Loucy (cell line): ENCODE measurements at regions not wholly inside any gene's neighbourhood (a gene's known extent, or its start where the extent isn't known, plus 50 kb on each side); places are given as distances from the start of the nearest gene placed in this dataset.

ENCODE experiments used
- H2AFZ ChIP-seq: fragments of 200-600 bp; sonication (generic); 2 replicates; pipeline ENCODE4 v1.6.0; 2016; ENCODE audit warnings: antibody characterized with exemption, mild to moderate bottlenecking, low read length, moderate library complexity
- H3F3A ChIP-seq: fragments of 200-600 bp; 2 replicates; pipeline ENCODE4 v1.6.0; 2016; ENCODE audit warnings: antibody characterized with exemption, low read depth, mild to moderate bottlenecking
- H3K27me3 ChIP-seq: fragments of 200-600 bp; sonication (generic); 2 replicates; pipeline ENCODE4 v1.6.1; 2014; ENCODE audit warnings: low read length, mild to moderate bottlenecking; ENCODE audit not compliant: insufficient read depth, poor library complexity, severe bottlenecking
- H3K36me3 ChIP-seq: fragments of 200-600 bp; sonication (generic); 2 replicates; pipeline ENCODE4 v1.6.1; 2016; ENCODE audit warnings: low read length; ENCODE audit not compliant: insufficient read depth
- H3K4me1 ChIP-seq: fragments of 200-600 bp; sonication (generic); 2 replicates; pipeline ENCODE4 v1.5.1; 2014; ENCODE audit warnings: low read length, mild to moderate bottlenecking; ENCODE audit not compliant: insufficient read depth, poor library complexity, severe bottlenecking
- H3K4me2 ChIP-seq: fragments of 200-600 bp; sonication (generic); 2 replicates; pipeline ENCODE4 v1.6.0; 2014; ENCODE audit warnings: antibody characterized with exemption, low read length, low read depth, mild to moderate bottlenecking; ENCODE audit not compliant: poor library complexity, severe bottlenecking
- H3K4me3 ChIP-seq: fragments of 200-600 bp; sonication (generic); 2 replicates; pipeline ENCODE4 v1.5.1; 2014; ENCODE audit warnings: low read length, mild to moderate bottlenecking, mixed read lengths; ENCODE audit not compliant: poor library complexity, severe bottlenecking
- H3K79me2 ChIP-seq: fragments of 200-600 bp; sonication (generic); 2 replicates; pipeline ENCODE4 v1.6.1; 2014; ENCODE audit warnings: low read length; ENCODE audit not compliant: insufficient read depth
- H3K9ac ChIP-seq: fragments of 200-600 bp; sonication (generic); 2 replicates; pipeline ENCODE4 v1.6.0; 2014; ENCODE audit warnings: mild to moderate bottlenecking, low read depth, low read length, moderate library complexity; ENCODE audit not compliant: poor library complexity, severe bottlenecking
- H3K9me2 ChIP-seq: fragments of 200-600 bp; sonication (generic); replicated peaks from 2 replicates; pipeline ENCODE4 v1.6.1; 2016; ENCODE audit warnings: low read depth, low read length, mixed read lengths
- H3K9me3 ChIP-seq: fragments of 200-600 bp; sonication (generic); 2 replicates; pipeline ENCODE4 v1.6.1; 2014; ENCODE audit warnings: mild to moderate bottlenecking, antibody characterized with exemption, low read length, low read depth; ENCODE audit not compliant: insufficient read depth
- H4K20me1 ChIP-seq: fragments of 200-600 bp; sonication (generic); 2 replicates; pipeline ENCODE4 v1.6.0; 2014; ENCODE audit warnings: antibody characterized with exemption, low read length, mild to moderate bottlenecking; ENCODE audit not compliant: insufficient read depth, poor library complexity, severe bottlenecking
- EZH2phosphoT487 ChIP-seq: fragments of 200-600 bp; IDR thresholded peaks from 2 replicates; pipeline ENCODE4 v1.6.1; 2018; ENCODE audit warnings: antibody characterized with exemption, mild to moderate bottlenecking, moderate library complexity, borderline replicate concordance
- TF ChIP-seq, protein P1 (sequence below): fragments of 200-600 bp; sonication (generic); conservative IDR thresholded peaks from 2 replicates; pipeline ENCODE4 v1.5.1; 2014; ENCODE audit warnings: mild to moderate bottlenecking, antibody characterized with exemption, low read length

DNA sequence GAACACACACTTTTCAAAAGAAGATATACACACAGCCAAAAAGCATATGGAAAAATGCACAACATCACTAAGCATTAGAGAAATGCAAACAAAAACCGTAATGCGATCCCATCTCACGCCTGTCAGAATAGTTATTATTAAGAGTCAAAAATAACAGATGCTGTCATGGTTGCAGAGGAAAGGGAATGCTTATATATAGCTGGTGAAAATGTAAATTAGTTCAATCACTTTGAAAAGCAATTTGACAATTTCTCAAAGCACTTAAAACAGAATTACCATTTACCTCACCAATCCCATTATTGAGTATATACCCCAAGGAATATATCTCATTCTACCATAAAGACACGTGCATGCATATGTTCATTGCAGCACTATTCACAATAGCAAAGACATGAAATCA is 126.8 kb upstream of the MRPS30 start:
- TF ChIP-seq, protein P1, sequence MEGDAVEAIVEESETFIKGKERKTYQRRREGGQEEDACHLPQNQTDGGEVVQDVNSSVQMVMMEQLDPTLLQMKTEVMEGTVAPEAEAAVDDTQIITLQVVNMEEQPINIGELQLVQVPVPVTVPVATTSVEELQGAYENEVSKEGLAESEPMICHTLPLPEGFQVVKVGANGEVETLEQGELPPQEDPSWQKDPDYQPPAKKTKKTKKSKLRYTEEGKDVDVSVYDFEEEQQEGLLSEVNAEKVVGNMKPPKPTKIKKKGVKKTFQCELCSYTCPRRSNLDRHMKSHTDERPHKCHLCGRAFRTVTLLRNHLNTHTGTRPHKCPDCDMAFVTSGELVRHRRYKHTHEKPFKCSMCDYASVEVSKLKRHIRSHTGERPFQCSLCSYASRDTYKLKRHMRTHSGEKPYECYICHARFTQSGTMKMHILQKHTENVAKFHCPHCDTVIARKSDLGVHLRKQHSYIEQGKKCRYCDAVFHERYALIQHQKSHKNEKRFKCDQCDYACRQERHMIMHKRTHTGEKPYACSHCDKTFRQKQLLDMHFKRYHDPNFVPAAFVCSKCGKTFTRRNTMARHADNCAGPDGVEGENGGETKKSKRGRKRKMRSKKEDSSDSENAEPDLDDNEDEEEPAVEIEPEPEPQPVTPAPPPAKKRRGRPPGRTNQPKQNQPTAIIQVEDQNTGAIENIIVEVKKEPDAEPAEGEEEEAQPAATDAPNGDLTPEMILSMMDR: no peak
- no peak for TF ChIP-seq EZH2phosphoT487
- Histone ChIP-seq H3K9ac (no peak overlapping the region), H3K9me3 (peaks cover 3% of the 10 kb centered on the region; the same call in 1 of the 2 replicates), H3K36me3 (no peaks in the 10 kb centered on the region), H3K4me3 (no peak overlapping the region), H4K20me1 (no peaks in the 10 kb centered on the region), H3K9me2 (no peaks in the 10 kb centered on the region), H3F3A (no peaks in the 10 kb centered on the region), H3K79me2 (no peaks in the 10 kb centered on the region), H3K27me3 (no peaks in the 10 kb centered on the region), H2AFZ (no peak overlapping the region), H3K4me1 (no peaks in the 10 kb centered on the region), H3K4me2 (no peak overlapping the region)

- Histone ChIP-seq H3K9me2 (no peaks in the 10 kb centered on the region), H3K27me3 (no peaks in the 10 kb centered on the region)
- TF ChIP-seq, protein P1: no peak
- no peak for TF ChIP-seq EZH2phosphoT487
These were observed 129.5 kb upstream of the MRPS30 start for GRCh38 chr5:44679214-44679613.

GRCh38 chr5:44675296-44675695 is 133.5 kb upstream of the MRPS30 start:
- peaks cover 3% of the 10 kb centered on the region; the same call in 1 of the 2 replicates for H3K9me3 ChIP-seq
- H3K9ac ChIP-seq: no peak overlapping the region
- no peaks in the 10 kb centered on the region for H3K27me3 ChIP-seq
- no peak overlapping the region for H3K4me3 ChIP-seq
- no peak overlapping the region for H3K4me2 ChIP-seq
- H3F3A ChIP-seq: no peaks in the 10 kb centered on the region
- TF ChIP-seq, protein P1: no peak
- no peak for TF ChIP-seq EZH2phosphoT487
- H3K79me2 ChIP-seq: no peaks in the 10 kb centered on the region
- H2AFZ ChIP-seq: no peak overlapping the region
- no peaks in the 10 kb centered on the region for H3K36me3 ChIP-seq
- no peaks in the 10 kb centered on the region for H3K4me1 ChIP-seq
- no peaks in the 10 kb centered on the region for H4K20me1 ChIP-seq
- no peaks in the 10 kb centered on the region for H3K9me2 ChIP-seq

More at GRCh38 chr5:44679214-44679613, 129.5 kb upstream of the MRPS30 start:
- no peaks in the 10 kb centered on the region for H3F3A ChIP-seq
- no peaks in the 10 kb centered on the region for H3K79me2 ChIP-seq
- peaks cover 3% of the 10 kb centered on the region; the same call in 1 of the 2 replicates for H3K9me3 ChIP-seq
- H3K4me1 ChIP-seq: no peaks in the 10 kb centered on the region
- H3K4me3 ChIP-seq: no peak overlapping the region
- no peaks in the 10 kb centered on the region for H4K20me1 ChIP-seq
- no peak overlapping the region for H2AFZ ChIP-seq
- no peak overlapping the region for H3K4me2 ChIP-seq
- no peak overlapping the region for H3K9ac ChIP-seq
- H3K36me3 ChIP-seq: no peaks in the 10 kb centered on the region
